Neural progenitor cell (in vitro differentiated cells): ENCODE measurements at regions not wholly inside any gene's neighbourhood (a gene's known extent, or its start where the extent isn't known, plus 50 kb on each side); places are given as distances from the start of the nearest gene placed in this dataset.
A peak's percentile ranks its signal among the peaks of the same experiment; 100 is the strongest.

ENCODE experiments used
- DNase-seq: peaks from one replicate; pipeline ENCODE4 v3.0.0-alpha.2; 2016; ENCODE audit warnings: low spot score
- H2AFZ ChIP-seq: fragments of 200-600 bp; sonication (generic); replicated peaks from 2 replicates; pipeline ENCODE4 v1.6.1; 2016; ENCODE audit warnings: antibody characterized with exemption
- H3F3A ChIP-seq: fragments of 200-600 bp; sonication (generic); 2 replicates; pipeline ENCODE4 v1.6.1; 2016; ENCODE audit warnings: antibody characterized with exemption, low read depth
- H3K27ac ChIP-seq: fragments of 200-600 bp; sonication (generic); 2 replicates; pipeline ENCODE4 v1.5.1; 2016; ENCODE audit warnings: mild to moderate bottlenecking
- H3K27me3 ChIP-seq: fragments of 200-600 bp; sonication (generic); 2 replicates; pipeline ENCODE4 v1.6.1; 2016; ENCODE audit warnings: mild to moderate bottlenecking, moderate library complexity
- H3K36me3 ChIP-seq: fragments of 200-600 bp; sonication (generic); 2 replicates; pipeline ENCODE4 v1.5.1; 2016
- H3K4me1 ChIP-seq: fragments of 200-600 bp; sonication (generic); 2 replicates; pipeline ENCODE4 v1.6.1; 2016; ENCODE audit warnings: mixed run types
- H3K4me2 ChIP-seq: fragments of 200-600 bp; sonication (generic); 2 replicates; pipeline ENCODE4 v1.6.1; 2016
- H3K4me3 ChIP-seq: fragments of 200-600 bp; sonication (generic); 2 replicates; pipeline ENCODE4 v1.5.1; 2016
- H3K79me2 ChIP-seq: fragments of 200-600 bp; sonication (generic); 2 replicates; pipeline ENCODE4 v1.6.1; 2016; ENCODE audit warnings: low read depth
- H3K9ac ChIP-seq: fragments of 200-600 bp; sonication (generic); 2 replicates; pipeline ENCODE4 v1.6.1; 2016
- H3K9me3 ChIP-seq: fragments of 200-600 bp; sonication (generic); 2 replicates; pipeline ENCODE4 v1.5.1; 2016; ENCODE audit warnings: low read depth
- H4K20me1 ChIP-seq: fragments of 200-600 bp; sonication (generic); 2 replicates; pipeline ENCODE4 v1.6.1; 2016; ENCODE audit warnings: low read depth
- H3K27ac Mint-ChIP-seq: 3 replicates; pipeline ENCODE4 v1.8.0; 2021; ENCODE audit warnings: mixed read lengths
- H3K27me3 Mint-ChIP-seq: 2 replicates; pipeline ENCODE4 v1.8.0; 2022; ENCODE audit warnings: low read depth, mild to moderate bottlenecking, inconsistent platforms, moderate library complexity, mixed read lengths; ENCODE audit not compliant: insufficient read depth
- H3K36me3 Mint-ChIP-seq: 3 replicates; pipeline ENCODE4 v1.8.0; 2021; ENCODE audit warnings: mixed read lengths
- H3K4me1 Mint-ChIP-seq: 3 replicates; pipeline ENCODE4 v1.8.0; 2021; ENCODE audit warnings: mixed read lengths
- H3K4me3 Mint-ChIP-seq: 3 replicates; pipeline ENCODE4 v1.8.0; 2021; ENCODE audit warnings: mild to moderate bottlenecking, moderate library complexity, mixed read lengths
- H3K9me3 Mint-ChIP-seq: 3 replicates; pipeline ENCODE4 v1.8.0; 2020; ENCODE audit warnings: mixed read lengths
- EZH2 ChIP-seq: fragments of 200-600 bp; sonication (generic); IDR thresholded peaks from 2 replicates; pipeline ENCODE4 v1.6.1; 2017; ENCODE audit warnings: antibody characterized with exemption, mild to moderate bottlenecking, moderate library complexity
- EZH2phosphoT487 ChIP-seq: fragments of 200-600 bp; sonication (generic); IDR thresholded peaks from 2 replicates; pipeline ENCODE4 v1.6.1; 2017; ENCODE audit warnings: antibody characterized with exemption
- TF ChIP-seq, protein P1 (sequence below): fragments of 200-600 bp; sonication (generic); IDR thresholded peaks from 2 replicates; pipeline ENCODE4 v1.5.1; 2017; ENCODE audit warnings: antibody characterized with exemption, mild to moderate bottlenecking

GRCh38 chr5:25694801-25695200, 1050.0 kb upstream of the CDH10 start:
- Histone ChIP-seq H3K9ac (no peak overlapping the region), H3K4me2 (no peak overlapping the region), H3K4me3 (no peak overlapping the region), H3K27ac (no peak overlapping the region), H3K36me3 (no peaks in the 10 kb centered on the region), H4K20me1 (no peaks in the 10 kb centered on the region), H3K79me2 (no peaks in the 10 kb centered on the region), H3F3A (no peaks in the 10 kb centered on the region), H2AFZ (peak overlapping the region; percentile 27), H3K4me1 (no peaks in the 10 kb centered on the region), H3K27me3 (no peaks in the 10 kb centered on the region), H3K9me3 (no peaks in the 10 kb centered on the region)
- TF ChIP-seq EZH2phosphoT487 (no peak), EZH2 (no peak)
- TF ChIP-seq, protein P1, sequence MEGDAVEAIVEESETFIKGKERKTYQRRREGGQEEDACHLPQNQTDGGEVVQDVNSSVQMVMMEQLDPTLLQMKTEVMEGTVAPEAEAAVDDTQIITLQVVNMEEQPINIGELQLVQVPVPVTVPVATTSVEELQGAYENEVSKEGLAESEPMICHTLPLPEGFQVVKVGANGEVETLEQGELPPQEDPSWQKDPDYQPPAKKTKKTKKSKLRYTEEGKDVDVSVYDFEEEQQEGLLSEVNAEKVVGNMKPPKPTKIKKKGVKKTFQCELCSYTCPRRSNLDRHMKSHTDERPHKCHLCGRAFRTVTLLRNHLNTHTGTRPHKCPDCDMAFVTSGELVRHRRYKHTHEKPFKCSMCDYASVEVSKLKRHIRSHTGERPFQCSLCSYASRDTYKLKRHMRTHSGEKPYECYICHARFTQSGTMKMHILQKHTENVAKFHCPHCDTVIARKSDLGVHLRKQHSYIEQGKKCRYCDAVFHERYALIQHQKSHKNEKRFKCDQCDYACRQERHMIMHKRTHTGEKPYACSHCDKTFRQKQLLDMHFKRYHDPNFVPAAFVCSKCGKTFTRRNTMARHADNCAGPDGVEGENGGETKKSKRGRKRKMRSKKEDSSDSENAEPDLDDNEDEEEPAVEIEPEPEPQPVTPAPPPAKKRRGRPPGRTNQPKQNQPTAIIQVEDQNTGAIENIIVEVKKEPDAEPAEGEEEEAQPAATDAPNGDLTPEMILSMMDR: no peak
- no peak for DNase-seq
- Mint-ChIP-seq H3K27ac (no peak overlapping the region), H3K9me3 (no peaks in the 10 kb centered on the region), H3K27me3 (no peaks in the 10 kb centered on the region), H3K36me3 (no peaks in the 10 kb centered on the region), H3K4me1 (no peaks in the 10 kb centered on the region), H3K4me3 (no peak overlapping the region)

GRCh38 chr5:25688156-25688555, 1043.4 kb upstream of the CDH10 start:
- Mint-ChIP-seq H3K9me3 (no peaks in the 10 kb centered on the region), H3K27me3 (no peaks in the 10 kb centered on the region), H3K36me3 (no peaks in the 10 kb centered on the region), H3K27ac (no peak overlapping the region), H3K4me3 (no peak overlapping the region), H3K4me1 (no peaks in the 10 kb centered on the region)
- no peaks in the 10 kb centered on the region for H3K79me2 ChIP-seq
- no peaks in the 10 kb centered on the region for H3F3A ChIP-seq
- no peak for DNase-seq
- no peaks in the 10 kb centered on the region for H3K27me3 ChIP-seq
- H2AFZ ChIP-seq: no peak overlapping the region
- H3K9me3 ChIP-seq: no peaks in the 10 kb centered on the region
- H4K20me1 ChIP-seq: no peaks in the 10 kb centered on the region
- no peak overlapping the region for H3K9ac ChIP-seq
- TF ChIP-seq, protein P1: no peak
- no peak for TF ChIP-seq EZH2
- no peaks in the 10 kb centered on the region for H3K4me1 ChIP-seq
- no peak overlapping the region for H3K4me2 ChIP-seq
- H3K4me3 ChIP-seq: no peak overlapping the region
- H3K27ac ChIP-seq: no peak overlapping the region
- no peaks in the 10 kb centered on the region for H3K36me3 ChIP-seq

- Histone ChIP-seq H3K36me3 (no peaks in the 10 kb centered on the region), H4K20me1 (no peaks in the 10 kb centered on the region), H3K9me3 (no peaks in the 10 kb centered on the region), H3K27ac (no peak overlapping the region), H3K4me3 (no peak overlapping the region), H3K27me3 (no peaks in the 10 kb centered on the region), H3K4me2 (no peak overlapping the region), H3K9ac (no peak overlapping the region), H3F3A (no peaks in the 10 kb centered on the region), H2AFZ (no peak overlapping the region), H3K79me2 (no peaks in the 10 kb centered on the region), H3K4me1 (no peaks in the 10 kb centered on the region)
- no peak overlapping the region for H3K4me3 Mint-ChIP-seq
- no peak for DNase-seq
- H3K9me3 Mint-ChIP-seq: no peaks in the 10 kb centered on the region
- H3K4me1 Mint-ChIP-seq: no peaks in the 10 kb centered on the region
- TF ChIP-seq EZH2phosphoT487: no peak
- TF ChIP-seq, protein P1: no peak
- TF ChIP-seq EZH2: no peak
- H3K36me3 Mint-ChIP-seq: no peaks in the 10 kb centered on the region
- no peak overlapping the region for H3K27ac Mint-ChIP-seq
- H3K27me3 Mint-ChIP-seq: no peaks in the 10 kb centered on the region
These were observed 1025.0 kb upstream of the CDH10 start for GRCh38 chr5:25669645-25670401.
